ENCODE measurements at regions not wholly inside any gene's neighbourhood (a gene's known extent, or its start where the extent isn't known, plus 50 kb on each side); places are given as distances from the start of the nearest gene placed in this dataset.

DNA sequence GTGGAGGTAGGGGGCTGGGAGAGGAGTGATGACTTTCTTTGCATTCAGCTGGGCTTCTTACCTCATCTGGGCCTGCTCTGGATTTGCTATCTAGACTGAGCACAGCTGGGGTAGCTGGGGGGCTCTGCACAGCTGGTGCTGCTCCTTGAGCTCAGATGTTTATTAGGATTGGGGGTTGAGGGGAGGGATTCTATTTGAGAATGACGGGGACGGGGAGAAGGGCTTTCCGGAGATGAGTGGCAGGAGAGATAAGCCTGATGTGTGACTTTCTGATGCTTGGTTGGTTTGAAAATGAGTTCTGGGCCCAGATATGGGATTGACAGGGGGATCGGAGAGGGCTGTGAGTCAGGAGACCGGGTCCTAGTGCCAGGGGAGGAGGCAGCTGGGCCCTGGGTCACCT lies 146.1 kb upstream of the CSF3R start:
- H3K27me3 ChIP-seq (ENCODE audit: control insufficient read depth, insufficient read depth, low read length): peaks cover 2% of the 10 kb centered on the region; the same call in 1 of the 2 replicates
- TF ChIP-seq RAD21 (IDR thresholded peaks at IDR 0.05; ENCODE audit: low read length) (no peak), MAZ (IDR thresholded peaks at IDR 0.05; ENCODE audit: borderline replicate concordance, low read depth, low read length) (no peak), NFE2L2 (IDR thresholded peaks at IDR 0.05; ENCODE audit: low read depth, low read length) (no peak), RFX5 (IDR thresholded peaks at IDR 0.05; ENCODE audit: low read depth, low read length) (no peak), RCOR1 (IDR thresholded peaks at IDR 0.05; ENCODE audit: insufficient replicate concordance, low read length) (no peak), SMC3 (IDR thresholded peaks at IDR 0.05; ENCODE audit: low read depth, low read length) (no peak), CEBPB (IDR thresholded peaks at IDR 0.05; ENCODE audit: low read depth, low read length) (no peak), POLR2A (IDR thresholded peaks at IDR 0.05; ENCODE audit: low read depth, low read length) (no peak), BHLHE40 (IDR thresholded peaks at IDR 0.05; ENCODE audit: low read depth, low read length) (no peak), MAFK (IDR thresholded peaks at IDR 0.05; ENCODE audit: low read depth, low read length) (no peak), CHD1 (IDR thresholded peaks at IDR 0.05; ENCODE audit: low read depth, low read length) (no peak), FOS (IDR thresholded peaks at IDR 0.05; ENCODE audit: low read depth, low read length) (no peak), MXI1 (IDR thresholded peaks at IDR 0.05; ENCODE audit: borderline replicate concordance, low read depth, low read length) (no peak)
- TF ChIP-seq, protein P1, sequence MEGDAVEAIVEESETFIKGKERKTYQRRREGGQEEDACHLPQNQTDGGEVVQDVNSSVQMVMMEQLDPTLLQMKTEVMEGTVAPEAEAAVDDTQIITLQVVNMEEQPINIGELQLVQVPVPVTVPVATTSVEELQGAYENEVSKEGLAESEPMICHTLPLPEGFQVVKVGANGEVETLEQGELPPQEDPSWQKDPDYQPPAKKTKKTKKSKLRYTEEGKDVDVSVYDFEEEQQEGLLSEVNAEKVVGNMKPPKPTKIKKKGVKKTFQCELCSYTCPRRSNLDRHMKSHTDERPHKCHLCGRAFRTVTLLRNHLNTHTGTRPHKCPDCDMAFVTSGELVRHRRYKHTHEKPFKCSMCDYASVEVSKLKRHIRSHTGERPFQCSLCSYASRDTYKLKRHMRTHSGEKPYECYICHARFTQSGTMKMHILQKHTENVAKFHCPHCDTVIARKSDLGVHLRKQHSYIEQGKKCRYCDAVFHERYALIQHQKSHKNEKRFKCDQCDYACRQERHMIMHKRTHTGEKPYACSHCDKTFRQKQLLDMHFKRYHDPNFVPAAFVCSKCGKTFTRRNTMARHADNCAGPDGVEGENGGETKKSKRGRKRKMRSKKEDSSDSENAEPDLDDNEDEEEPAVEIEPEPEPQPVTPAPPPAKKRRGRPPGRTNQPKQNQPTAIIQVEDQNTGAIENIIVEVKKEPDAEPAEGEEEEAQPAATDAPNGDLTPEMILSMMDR (conservative IDR thresholded peaks at IDR 0.05; ENCODE audit: low read depth, low read length): no peak
- TF ChIP-seq, protein P2, sequence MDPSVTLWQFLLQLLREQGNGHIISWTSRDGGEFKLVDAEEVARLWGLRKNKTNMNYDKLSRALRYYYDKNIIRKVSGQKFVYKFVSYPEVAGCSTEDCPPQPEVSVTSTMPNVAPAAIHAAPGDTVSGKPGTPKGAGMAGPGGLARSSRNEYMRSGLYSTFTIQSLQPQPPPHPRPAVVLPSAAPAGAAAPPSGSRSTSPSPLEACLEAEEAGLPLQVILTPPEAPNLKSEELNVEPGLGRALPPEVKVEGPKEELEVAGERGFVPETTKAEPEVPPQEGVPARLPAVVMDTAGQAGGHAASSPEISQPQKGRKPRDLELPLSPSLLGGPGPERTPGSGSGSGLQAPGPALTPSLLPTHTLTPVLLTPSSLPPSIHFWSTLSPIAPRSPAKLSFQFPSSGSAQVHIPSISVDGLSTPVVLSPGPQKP (IDR thresholded peaks at IDR 0.05; ENCODE audit: borderline replicate concordance, low read depth, low read length): no peak
- TF ChIP-seq, protein P3, sequence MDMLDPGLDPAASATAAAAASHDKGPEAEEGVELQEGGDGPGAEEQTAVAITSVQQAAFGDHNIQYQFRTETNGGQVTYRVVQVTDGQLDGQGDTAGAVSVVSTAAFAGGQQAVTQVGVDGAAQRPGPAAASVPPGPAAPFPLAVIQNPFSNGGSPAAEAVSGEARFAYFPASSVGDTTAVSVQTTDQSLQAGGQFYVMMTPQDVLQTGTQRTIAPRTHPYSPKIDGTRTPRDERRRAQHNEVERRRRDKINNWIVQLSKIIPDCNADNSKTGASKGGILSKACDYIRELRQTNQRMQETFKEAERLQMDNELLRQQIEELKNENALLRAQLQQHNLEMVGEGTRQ (IDR thresholded peaks at IDR 0.05; ENCODE audit: low read depth, low read length): no peak
- H3K14ac ChIP-seq (replicated peaks; ENCODE audit: low read depth, low read length): no peak overlapping the region
- no peak overlapping the region for H2BK15ac ChIP-seq (ENCODE audit: low read depth, low read length)
- H2AK9ac ChIP-seq (replicated peaks; ENCODE audit: low read depth, low read length, poor library complexity): no peak overlapping the region
- no peak overlapping the region for H3K9ac ChIP-seq (ENCODE audit: low read depth, low read length)
- no peak overlapping the region for H3K27ac ChIP-seq (ENCODE audit: insufficient read depth, low read length)
- ATAC-seq (ENCODE audit: low read depth) (no peak), DNase-seq (no peak)
- ChIA-PET POLR2A (ENCODE audit: unreplicated experiment) (interaction anchor here (0.5 kb wide), 1 partner anchor 859 kb away, joined by 3 read pairs; no protein-coding TSS in a partner anchor), CTCF (interaction anchor here (0.6 kb wide), 1 partner anchor 20 kb away, joined by 5 read pairs; no protein-coding TSS in a partner anchor)
- H3K4me1 ChIP-seq (ENCODE audit: control insufficient read depth, insufficient read depth, low read length): no peaks in the 10 kb centered on the region
- no peak overlapping the region for H4K8ac ChIP-seq (ENCODE audit: low read depth in 2 of 2, low read length in 2 of 2)
- no peak overlapping the region for H2BK5ac ChIP-seq (ENCODE audit: low read depth, low read length, poor library complexity, severe bottlenecking)
- no CpG with 5 or more reads among the region's 5 CpGs for WGBS, 2 experiments (ENCODE audit: extremely low coverage in 2 of 2, insufficient read length in 1 of 2)
- no peaks in the 10 kb centered on the region for H3K9me3 ChIP-seq (ENCODE audit: control insufficient read depth, insufficient read depth, low read length)
- H3K4me3 ChIP-seq (ENCODE audit: insufficient read depth, low read depth, low read length): no peak overlapping the region
- no peak overlapping the region for H2BK20ac ChIP-seq (ENCODE audit: low read depth, low read length)
- dilution Hi-C loops (cut with HindIII; ENCODE audit: low sequenced_read_pairs, unreplicated experiment): no loop called here
- H4K5ac ChIP-seq (ENCODE audit: low read depth, low read length): no peak overlapping the region
- H3K36me3 ChIP-seq (ENCODE audit: control insufficient read depth, insufficient read depth, low read length): no peaks in the 10 kb centered on the region
- H4K20me1 ChIP-seq (ENCODE audit: insufficient read depth, low read length): no peaks in the 10 kb centered on the region
- no peak overlapping the region for H2AFZ ChIP-seq (replicated peaks; ENCODE audit: low read length, poor library complexity)
- no peak overlapping the region for H4K91ac ChIP-seq (ENCODE audit: insufficient read depth, low read depth, low read length)
- H2AK5ac ChIP-seq (ENCODE audit: low read depth, low read length): no peak overlapping the region
- no peak overlapping the region for H2BK120ac ChIP-seq (ENCODE audit: low read depth, low read length)
- no peak overlapping the region for H3K4ac ChIP-seq (ENCODE audit: low read depth, low read length)
- no TSS peak for BruUV-seq (replicated peaks)
- in situ Hi-C loops (cut with MboI; ENCODE audit: low sequenced_read_pairs): no loop called here
- no peaks in the 10 kb centered on the region for H3K9me1 ChIP-seq (ENCODE audit: insufficient read depth, low read length)
- H3K56ac ChIP-seq (ENCODE audit: extremely low read depth, insufficient read depth, low read length): no peak overlapping the region
- no peaks in the 10 kb centered on the region for H3K79me1 ChIP-seq (ENCODE audit: low read depth in 1 of 2, low read length in 2 of 2)
- H3K18ac ChIP-seq (ENCODE audit: low read depth, low read length): no peak overlapping the region
- no peak overlapping the region for H3K4me2 ChIP-seq (ENCODE audit: low read depth, low read length)
- no peak overlapping the region for H3K23ac ChIP-seq (ENCODE audit: low read depth, low read length)
- intact Hi-C loops (cut with micrococcal nuclease): no loop called here

Data from IMR-90 (cell line).